Neutrophil (primary cell): ENCODE measurements at regions not wholly inside any gene's neighbourhood (a gene's known extent, or its start where the extent isn't known, plus 50 kb on each side); places are given as distances from the start of the nearest gene placed in this dataset.

Source experiments
- H3K27ac ChIP-seq: fragments of 200-600 bp; sonication (generic); 2 replicates; pipeline ENCODE4 v1.5.1; 2016; ENCODE audit warnings: mild to moderate bottlenecking, moderate library complexity
- H3K27me3 ChIP-seq: fragments of 200-600 bp; sonication (generic); 2 replicates; pipeline ENCODE4 v1.6.0; 2016; ENCODE audit warnings: mild to moderate bottlenecking
- H3K36me3 ChIP-seq: fragments of 200-600 bp; sonication (generic); 2 replicates; pipeline ENCODE4 v1.5.1; 2017
- H3K4me1 ChIP-seq, 2 experiments: fragments of 200-600 bp in 1 of 2; sonication (generic) in 1 of 2; 1 replicate in 1 of 2; 2 replicates in 1 of 2; pipeline versions ENCODE4 v1.5.1 to v1.6.1; 2013 to 2016; ENCODE audit warnings: low read depth in 1 of 2, low read length in 1 of 2, mild to moderate bottlenecking in 1 of 2, moderate library complexity in 1 of 2; ENCODE audit not compliant: control insufficient read depth in 1 of 2, insufficient read depth in 1 of 2
- H3K4me3 ChIP-seq, 2 experiments: fragments of 200-600 bp in 1 of 2; sonication (generic) in 1 of 2; 1 replicate in 1 of 2; 2 replicates in 1 of 2; pipeline ENCODE4 v1.5.1; 2013 to 2016; ENCODE audit warnings: low read depth in 1 of 2, low read length in 1 of 2, mild to moderate bottlenecking in 1 of 2, moderate library complexity in 1 of 2
- H3K9me3 ChIP-seq: fragments of 200-600 bp; sonication (generic); 2 replicates; pipeline ENCODE4 v1.5.1; 2016
- TF ChIP-seq, protein P1 (sequence below): fragments of 200-600 bp; sonication (generic); IDR thresholded peaks from 2 replicates; pipeline ENCODE4 v1.5.1; 2016; ENCODE audit warnings: antibody characterized with exemption

DNA sequence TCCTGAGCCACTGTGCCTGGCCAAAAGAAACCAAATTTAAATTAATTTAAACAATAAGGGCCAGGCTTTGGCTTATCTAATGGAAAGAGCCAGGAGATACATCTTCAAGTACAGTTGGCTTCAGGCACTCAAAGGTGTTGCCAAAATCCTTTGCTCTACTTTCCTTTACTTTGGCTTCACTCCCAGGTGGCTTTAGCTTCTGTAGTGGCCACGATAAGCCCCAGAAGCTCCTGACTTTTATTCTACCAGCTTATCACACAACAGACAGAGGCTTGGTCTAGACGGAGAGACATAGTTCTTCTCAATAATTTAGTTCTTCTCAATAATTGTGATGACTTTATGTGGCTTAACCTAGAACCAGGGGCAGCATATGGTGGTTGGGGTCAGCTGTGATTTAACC, 211.2 kb upstream of the LNX1 start:
- Histone ChIP-seq H3K9me3 (no peaks in the 10 kb centered on the region), H3K4me1 (no peaks in the 10 kb centered on the region), H3K36me3 (no peaks in the 10 kb centered on the region), H3K27ac (no peak overlapping the region), H3K27me3 (no peaks in the 10 kb centered on the region), H3K4me3 (no peak overlapping the region)
- TF ChIP-seq, protein P1, sequence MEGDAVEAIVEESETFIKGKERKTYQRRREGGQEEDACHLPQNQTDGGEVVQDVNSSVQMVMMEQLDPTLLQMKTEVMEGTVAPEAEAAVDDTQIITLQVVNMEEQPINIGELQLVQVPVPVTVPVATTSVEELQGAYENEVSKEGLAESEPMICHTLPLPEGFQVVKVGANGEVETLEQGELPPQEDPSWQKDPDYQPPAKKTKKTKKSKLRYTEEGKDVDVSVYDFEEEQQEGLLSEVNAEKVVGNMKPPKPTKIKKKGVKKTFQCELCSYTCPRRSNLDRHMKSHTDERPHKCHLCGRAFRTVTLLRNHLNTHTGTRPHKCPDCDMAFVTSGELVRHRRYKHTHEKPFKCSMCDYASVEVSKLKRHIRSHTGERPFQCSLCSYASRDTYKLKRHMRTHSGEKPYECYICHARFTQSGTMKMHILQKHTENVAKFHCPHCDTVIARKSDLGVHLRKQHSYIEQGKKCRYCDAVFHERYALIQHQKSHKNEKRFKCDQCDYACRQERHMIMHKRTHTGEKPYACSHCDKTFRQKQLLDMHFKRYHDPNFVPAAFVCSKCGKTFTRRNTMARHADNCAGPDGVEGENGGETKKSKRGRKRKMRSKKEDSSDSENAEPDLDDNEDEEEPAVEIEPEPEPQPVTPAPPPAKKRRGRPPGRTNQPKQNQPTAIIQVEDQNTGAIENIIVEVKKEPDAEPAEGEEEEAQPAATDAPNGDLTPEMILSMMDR, result no peak

DNA sequence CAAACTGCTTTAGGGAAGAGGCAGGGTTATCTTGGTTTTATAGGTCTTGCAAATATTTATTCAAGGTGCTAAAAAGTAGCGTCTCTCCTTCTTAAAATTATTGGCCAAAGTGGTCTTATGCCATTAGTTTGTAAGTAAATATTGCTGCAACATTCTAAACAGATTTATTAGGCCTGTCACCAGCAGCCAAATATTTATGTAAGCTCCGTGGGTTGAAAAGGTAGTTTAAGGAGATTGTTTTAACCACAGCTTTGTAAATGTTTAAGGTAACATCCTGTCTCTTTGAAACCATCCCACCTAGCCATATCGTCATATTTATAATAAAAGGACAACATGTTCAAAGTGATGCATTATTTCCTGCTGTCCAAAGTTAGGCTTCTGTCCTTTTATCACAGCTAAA, 210.1 kb upstream of the LNX1 start:
- TF ChIP-seq, protein P1, result no peak
- Histone ChIP-seq H3K27ac (no peak overlapping the region), H3K4me1 (no peaks in the 10 kb centered on the region), H3K27me3 (no peaks in the 10 kb centered on the region), H3K36me3 (no peaks in the 10 kb centered on the region), H3K4me3 (no peak overlapping the region), H3K9me3 (no peaks in the 10 kb centered on the region)

DNA sequence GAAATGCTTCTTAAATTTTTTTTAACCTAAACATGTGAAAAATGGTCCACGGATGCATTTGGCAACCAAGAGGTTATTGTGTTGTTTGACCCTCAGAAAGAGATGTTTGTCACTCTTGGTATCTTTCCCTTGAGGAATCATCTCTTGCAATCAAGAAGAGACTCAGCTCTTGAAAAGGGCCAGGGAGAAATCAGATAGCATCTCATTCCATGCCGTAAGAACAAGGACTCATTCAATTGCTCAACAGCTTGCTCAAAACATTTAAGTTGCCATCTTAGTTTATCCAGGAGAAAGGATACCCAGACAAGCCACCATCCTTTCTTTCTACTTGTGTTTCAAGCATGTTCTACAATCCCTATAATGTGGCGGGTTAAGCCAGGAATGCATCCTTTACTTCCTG, 209.5 kb upstream of the LNX1 start:
- TF ChIP-seq, protein P1, result no peak

DNA sequence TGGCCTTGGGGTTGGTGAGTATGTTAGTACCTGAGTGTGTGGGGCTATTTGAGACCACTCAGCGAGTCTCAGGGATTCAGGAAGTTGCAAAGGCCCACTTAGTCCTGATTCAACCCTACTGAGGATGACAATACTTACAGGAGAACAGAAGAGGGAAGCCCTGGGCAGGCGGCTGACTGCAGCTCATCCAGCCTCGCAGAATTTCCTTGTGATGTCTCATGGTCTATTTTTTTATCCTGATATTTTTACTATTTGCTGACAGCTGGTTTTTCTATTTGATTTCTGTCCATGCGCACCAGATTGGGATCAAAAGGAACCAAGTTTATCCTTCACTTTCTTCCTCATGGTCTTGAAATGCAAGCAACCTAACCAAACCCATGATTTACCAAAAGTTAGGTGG, 201.8 kb upstream of the LNX1 start:
- H3K27ac ChIP-seq, result no peak overlapping the region
- H3K4me1 ChIP-seq, result no peaks in the 10 kb centered on the region
- no peaks in the 10 kb centered on the region for H3K27me3 ChIP-seq
- no peak overlapping the region for H3K4me3 ChIP-seq
- no peaks in the 10 kb centered on the region for H3K9me3 ChIP-seq
- no peaks in the 10 kb centered on the region for H3K36me3 ChIP-seq
- TF ChIP-seq, protein P1, result no peak

More for the DNA sequence above, 209.5 kb upstream of the LNX1 start:
- H3K27me3 ChIP-seq, result no peaks in the 10 kb centered on the region
- H3K27ac ChIP-seq, result no peak overlapping the region
- no peaks in the 10 kb centered on the region for H3K4me1 ChIP-seq
- no peak overlapping the region for H3K4me3 ChIP-seq
- no peaks in the 10 kb centered on the region for H3K36me3 ChIP-seq
- H3K9me3 ChIP-seq, result no peaks in the 10 kb centered on the region

DNA sequence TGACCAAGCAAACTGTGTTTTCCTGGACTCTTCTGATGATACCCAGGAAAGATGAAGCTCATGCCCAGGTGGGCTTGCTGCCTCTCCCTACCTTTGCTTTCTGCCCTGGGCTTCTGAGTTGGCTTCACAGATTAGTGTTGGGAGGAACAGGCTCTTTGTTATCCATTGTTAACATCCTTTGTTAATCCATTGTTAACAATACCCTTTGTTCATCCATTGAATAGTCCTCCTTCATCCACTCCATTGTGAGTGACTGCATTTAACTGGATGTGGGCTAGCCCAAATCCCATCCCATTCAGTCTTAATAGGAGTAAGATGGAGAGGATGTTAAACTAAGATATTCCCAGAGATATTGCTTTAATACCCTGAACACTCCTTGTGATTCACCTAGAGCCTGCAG, 199.0 kb upstream of the LNX1 start:
- H3K36me3 ChIP-seq, result no peaks in the 10 kb centered on the region
- no peaks in the 10 kb centered on the region for H3K4me1 ChIP-seq
- no peaks in the 10 kb centered on the region for H3K27me3 ChIP-seq
- TF ChIP-seq, protein P1, result no peak
- H3K27ac ChIP-seq, result no peak overlapping the region
- H3K4me3 ChIP-seq, result no peak overlapping the region
- H3K9me3 ChIP-seq, result no peaks in the 10 kb centered on the region

DNA sequence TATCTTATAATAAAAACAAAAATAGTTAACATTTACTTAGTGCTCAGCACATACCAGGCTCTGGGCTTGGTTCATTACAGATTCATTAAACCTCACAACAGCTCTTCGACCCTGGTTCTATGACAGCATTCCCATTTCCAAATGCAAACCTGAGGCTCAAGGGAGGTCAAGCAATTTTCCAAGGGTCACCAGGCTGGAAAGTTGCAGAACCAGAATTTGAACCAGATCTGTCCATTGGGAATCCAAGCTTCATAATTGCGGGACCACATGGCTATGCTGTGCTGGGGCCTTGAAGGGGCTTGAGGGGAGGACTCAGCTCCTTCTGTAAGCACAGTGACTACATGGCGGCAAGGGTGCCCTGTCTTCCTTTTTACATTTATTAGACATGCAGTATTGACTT, 197.3 kb upstream of the LNX1 start:
- H3K27ac ChIP-seq, result no peak overlapping the region
- H3K9me3 ChIP-seq, result no peaks in the 10 kb centered on the region
- H3K4me3 ChIP-seq, result no peak overlapping the region
- H3K36me3 ChIP-seq, result no peaks in the 10 kb centered on the region
- no peaks in the 10 kb centered on the region for H3K27me3 ChIP-seq
- TF ChIP-seq, protein P1, result no peak
- H3K4me1 ChIP-seq, result no peaks in the 10 kb centered on the region
